ENCODE measurements at regions not wholly inside any gene's neighbourhood (a gene's known extent, or its start where the extent isn't known, plus 50 kb on each side); places are given as distances from the start of the nearest gene placed in this dataset.

GRCh38 chr11:70910835-70911234 lies 341.5 kb downstream of the SHANK2 start:
- no peak for DNase-seq

- peak; percentile 12 for DNase-seq
These were observed 340.0 kb downstream of the SHANK2 start for GRCh38 chr11:70912226-70912840.

- no peak for DNase-seq
These were observed 338.6 kb downstream of the SHANK2 start for GRCh38 chr11:70913715-70914231.

- no peak for DNase-seq
These were observed 337.9 kb downstream of the SHANK2 start for GRCh38 chr11:70914496-70914895.

- DNase-seq, result no peak
These were observed 337.0 kb downstream of the SHANK2 start for GRCh38 chr11:70915158-70915985.

- DNase-seq, result no peak
These were observed 336.0 kb downstream of the SHANK2 start for GRCh38 chr11:70916351-70916750.

- no peak for DNase-seq
These were observed 334.1 kb downstream of the SHANK2 start for GRCh38 chr11:70918242-70918641.

GRCh38 chr11:70921804-70922203 lies 330.6 kb downstream of the SHANK2 start:
- no peak for DNase-seq

- DNase-seq, result no peak
These were observed 328.3 kb downstream of the SHANK2 start for GRCh38 chr11:70924108-70924507.

- no peak for DNase-seq
These were observed 327.1 kb downstream of the SHANK2 start for GRCh38 chr11:70925238-70925637.

- no peak for DNase-seq
These were observed 325.7 kb downstream of the SHANK2 start for GRCh38 chr11:70926543-70927201.

GRCh38 chr11:70928854-70929598 lies 323.4 kb downstream of the SHANK2 start:
- no peak for DNase-seq

GRCh38 chr11:70930215-70930614 lies 322.2 kb downstream of the SHANK2 start:
- no peak for DNase-seq

- no peak for DNase-seq
These were observed 320.9 kb downstream of the SHANK2 start for GRCh38 chr11:70931430-70931829.

GRCh38 chr11:70933981-70934583 lies 318.3 kb downstream of the SHANK2 start:
- DNase-seq, result no peak

GRCh38 chr11:70935006-70935768 lies 317.2 kb downstream of the SHANK2 start:
- no peak for DNase-seq

- no peak for DNase-seq
These were observed 309.8 kb downstream of the SHANK2 start for GRCh38 chr11:70942593-70942992.

- DNase-seq, result no peak
These were observed 308.2 kb downstream of the SHANK2 start for GRCh38 chr11:70944141-70944540.

- DNase-seq, result no peak
These were observed 307.7 kb downstream of the SHANK2 start for GRCh38 chr11:70944636-70945035.

GRCh38 chr11:70948398-70948797 lies 304.0 kb downstream of the SHANK2 start:
- DNase-seq, result no peak

GRCh38 chr11:70948855-70949531 lies 303.4 kb downstream of the SHANK2 start:
- DNase-seq, result no peak

All from fibroblast of skin of back (primary cell).